ENCODE measurements at regions not wholly inside any gene's neighbourhood (a gene's known extent, or its start where the extent isn't known, plus 50 kb on each side); places are given as distances from the start of the nearest gene placed in this dataset.

DNA sequence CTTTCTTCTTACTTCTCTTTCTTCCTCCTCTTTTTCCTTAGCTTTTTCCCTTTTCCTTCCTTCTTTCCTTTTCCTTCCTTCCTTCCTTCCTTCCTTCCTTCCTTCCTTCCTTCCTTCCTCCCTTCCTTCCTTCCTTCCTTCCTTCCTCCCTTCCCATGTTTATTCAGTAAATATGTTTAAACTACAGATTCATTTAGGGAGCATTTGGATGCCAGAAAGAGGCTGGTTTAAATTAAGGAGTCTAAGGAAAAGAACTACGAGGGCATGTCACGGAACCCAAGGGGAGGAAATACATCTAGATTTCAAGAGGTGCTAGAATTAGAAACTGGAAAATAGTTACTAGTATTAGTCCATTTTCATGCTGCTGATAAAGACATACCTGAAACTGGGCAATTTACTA lies 320.0 kb upstream of the ARRDC3 start:
- no peaks in the 10 kb centered on the region for H3K79me2 ChIP-seq (ENCODE audit: control insufficient read depth, insufficient read depth, low read length, unreplicated experiment)
- no peak overlapping the region for H2AFZ ChIP-seq (ENCODE audit: low read length, unreplicated experiment)
- H3K27ac ChIP-seq (ENCODE audit: low read depth, low read length): no peak overlapping the region
- no peaks in the 10 kb centered on the region for H3K27me3 ChIP-seq (ENCODE audit: insufficient read depth, low read length)
- H3K4me3 ChIP-seq (ENCODE audit: low read depth, low read length): no peak overlapping the region
- peaks cover 10% of the 10 kb centered on the region for H3K4me1 ChIP-seq (ENCODE audit: control insufficient read depth, insufficient read depth, low read length, unreplicated experiment)
- no peaks in the 10 kb centered on the region for H3K36me3 ChIP-seq (ENCODE audit: insufficient read depth, low read length)

DNA sequence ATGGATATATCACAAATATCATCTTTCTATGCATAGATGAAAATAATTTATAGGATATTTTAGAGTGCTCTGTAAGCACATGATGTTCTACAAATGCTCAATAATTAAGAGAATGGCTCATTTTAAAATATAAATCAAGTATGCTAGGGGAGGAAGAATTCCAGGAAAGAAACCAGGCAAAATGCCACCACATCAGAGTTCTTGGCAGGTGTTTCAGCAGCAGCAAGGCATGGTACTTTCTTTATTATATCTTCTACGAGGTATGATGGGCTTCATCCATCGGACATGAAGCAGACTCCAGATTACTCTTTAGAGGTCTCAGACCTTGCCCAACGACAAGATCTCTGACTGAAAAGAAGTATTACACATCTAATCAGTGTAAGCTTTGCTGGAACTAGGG lies 316.3 kb upstream of the ARRDC3 start:
- Histone ChIP-seq H3K4me1 (ENCODE audit: control insufficient read depth, insufficient read depth, low read length, unreplicated experiment) (no peaks in the 10 kb centered on the region), H3K79me2 (ENCODE audit: control insufficient read depth, insufficient read depth, low read length, unreplicated experiment) (no peaks in the 10 kb centered on the region), H3K4me3 (ENCODE audit: low read depth, low read length) (no peak overlapping the region), H3K36me3 (ENCODE audit: insufficient read depth, low read length) (no peaks in the 10 kb centered on the region), H3K27ac (ENCODE audit: low read depth, low read length) (no peak overlapping the region), H2AFZ (ENCODE audit: low read length, unreplicated experiment) (no peak overlapping the region), H3K27me3 (ENCODE audit: insufficient read depth, low read length) (no peaks in the 10 kb centered on the region)

- Histone ChIP-seq H3K4me1 (ENCODE audit: control insufficient read depth, insufficient read depth, low read length, unreplicated experiment) (no peaks in the 10 kb centered on the region), H3K79me2 (ENCODE audit: control insufficient read depth, insufficient read depth, low read length, unreplicated experiment) (no peaks in the 10 kb centered on the region), H3K36me3 (ENCODE audit: insufficient read depth, low read length) (no peaks in the 10 kb centered on the region), H3K27me3 (ENCODE audit: insufficient read depth, low read length) (no peaks in the 10 kb centered on the region), H2AFZ (ENCODE audit: low read length, unreplicated experiment) (no peak overlapping the region), H3K4me3 (ENCODE audit: low read depth, low read length) (no peak overlapping the region), H3K27ac (ENCODE audit: low read depth, low read length) (no peak overlapping the region)
These were observed 308.5 kb upstream of the ARRDC3 start for GRCh38 chr5:91691592-91691991.

GRCh38 chr5:91690921-91691320 lies 307.8 kb upstream of the ARRDC3 start:
- Histone ChIP-seq H3K27ac (ENCODE audit: low read depth, low read length) (no peak overlapping the region), H3K27me3 (ENCODE audit: insufficient read depth, low read length) (no peaks in the 10 kb centered on the region), H3K36me3 (ENCODE audit: insufficient read depth, low read length) (no peaks in the 10 kb centered on the region), H3K4me3 (ENCODE audit: low read depth, low read length) (no peak overlapping the region), H3K79me2 (ENCODE audit: control insufficient read depth, insufficient read depth, low read length, unreplicated experiment) (no peaks in the 10 kb centered on the region), H2AFZ (ENCODE audit: low read length, unreplicated experiment) (no peak overlapping the region), H3K4me1 (ENCODE audit: control insufficient read depth, insufficient read depth, low read length, unreplicated experiment) (no peaks in the 10 kb centered on the region)

DNA sequence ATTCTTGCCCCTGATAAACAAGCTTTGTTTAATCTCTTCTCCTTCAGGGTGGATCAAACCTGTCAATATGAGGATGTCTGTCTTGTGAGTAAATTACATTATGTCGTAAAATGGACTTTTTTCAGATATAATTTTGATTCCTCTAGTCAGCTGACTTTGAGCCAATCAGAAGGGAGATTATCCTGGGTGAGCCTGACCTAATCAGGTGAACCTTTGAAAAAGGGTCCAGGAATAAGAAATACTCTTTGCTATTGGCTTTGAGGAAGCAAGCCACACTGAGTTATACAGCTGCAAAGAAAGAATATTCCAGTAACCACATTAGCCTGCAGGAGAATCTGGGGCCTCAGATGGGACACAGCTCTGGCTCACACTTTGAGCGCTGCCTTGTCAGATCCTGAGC lies 304.3 kb upstream of the ARRDC3 start:
- H3K79me2 ChIP-seq (ENCODE audit: control insufficient read depth, insufficient read depth, low read length, unreplicated experiment): no peaks in the 10 kb centered on the region
- no peak overlapping the region for H3K4me3 ChIP-seq (ENCODE audit: low read depth, low read length)
- no peak overlapping the region for H3K27ac ChIP-seq (ENCODE audit: low read depth, low read length)
- H3K4me1 ChIP-seq (ENCODE audit: control insufficient read depth, insufficient read depth, low read length, unreplicated experiment): no peaks in the 10 kb centered on the region
- H2AFZ ChIP-seq (ENCODE audit: low read length, unreplicated experiment): no peak overlapping the region
- H3K27me3 ChIP-seq (ENCODE audit: insufficient read depth, low read length): no peaks in the 10 kb centered on the region
- no peaks in the 10 kb centered on the region for H3K36me3 ChIP-seq (ENCODE audit: insufficient read depth, low read length)

DNA sequence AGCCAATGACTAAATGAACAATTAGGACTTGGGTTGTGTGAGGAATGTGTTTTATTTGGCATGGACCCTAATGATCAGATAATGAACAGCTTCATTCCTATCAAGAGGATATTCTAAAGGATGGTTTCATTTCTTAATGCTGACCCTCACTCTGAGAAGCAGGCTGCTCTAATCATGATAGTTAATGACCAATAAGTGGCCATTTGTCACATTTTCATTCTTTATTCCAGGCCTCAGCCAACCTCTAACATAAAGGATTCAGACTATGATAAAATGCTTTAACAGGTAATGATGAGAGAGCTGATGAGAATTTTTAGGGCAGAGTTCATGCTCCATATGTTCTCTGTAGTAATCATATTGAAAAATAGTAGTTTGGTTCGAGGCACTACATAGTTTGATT lies 301.5 kb upstream of the ARRDC3 start:
- H3K4me1 ChIP-seq (ENCODE audit: control insufficient read depth, insufficient read depth, low read length, unreplicated experiment): no peaks in the 10 kb centered on the region
- H2AFZ ChIP-seq (ENCODE audit: low read length, unreplicated experiment): no peak overlapping the region
- H3K4me3 ChIP-seq (ENCODE audit: low read depth, low read length): no peak overlapping the region
- no peaks in the 10 kb centered on the region for H3K79me2 ChIP-seq (ENCODE audit: control insufficient read depth, insufficient read depth, low read length, unreplicated experiment)
- H3K27me3 ChIP-seq (ENCODE audit: insufficient read depth, low read length): no peaks in the 10 kb centered on the region
- H3K36me3 ChIP-seq (ENCODE audit: insufficient read depth, low read length): no peaks in the 10 kb centered on the region
- H3K27ac ChIP-seq (ENCODE audit: low read depth, low read length): no peak overlapping the region

DNA sequence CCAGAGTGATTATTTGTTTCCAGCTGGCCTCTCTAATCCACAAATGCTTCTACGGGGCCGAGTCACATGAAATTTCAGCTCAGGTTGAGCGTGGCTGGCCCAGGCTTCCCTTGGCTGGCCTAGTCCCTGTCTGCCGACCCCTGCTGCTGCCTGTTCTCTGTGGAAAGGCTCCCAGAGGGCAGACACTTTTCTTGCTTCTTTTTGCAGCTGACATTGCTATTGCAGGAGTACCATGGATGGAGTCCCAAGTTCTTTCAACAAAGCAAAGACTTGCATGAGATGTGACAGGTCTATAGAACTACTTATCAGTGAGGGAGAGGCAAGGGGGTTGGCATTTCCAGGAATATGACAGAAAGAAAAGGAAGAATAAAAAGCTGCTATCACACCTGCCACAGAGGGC lies 287.4 kb upstream of the ARRDC3 start:
- Histone ChIP-seq H2AFZ (ENCODE audit: low read length, unreplicated experiment) (no peak overlapping the region), H3K36me3 (ENCODE audit: insufficient read depth, low read length) (no peaks in the 10 kb centered on the region), H3K79me2 (ENCODE audit: control insufficient read depth, insufficient read depth, low read length, unreplicated experiment) (no peaks in the 10 kb centered on the region), H3K4me1 (ENCODE audit: control insufficient read depth, insufficient read depth, low read length, unreplicated experiment) (no peaks in the 10 kb centered on the region), H3K27me3 (ENCODE audit: insufficient read depth, low read length) (peaks cover 17% of the 10 kb centered on the region; the same call in 1 of the 2 replicates), H3K27ac (ENCODE audit: low read depth, low read length) (no peak overlapping the region), H3K4me3 (ENCODE audit: low read depth, low read length) (no peak overlapping the region)

DNA sequence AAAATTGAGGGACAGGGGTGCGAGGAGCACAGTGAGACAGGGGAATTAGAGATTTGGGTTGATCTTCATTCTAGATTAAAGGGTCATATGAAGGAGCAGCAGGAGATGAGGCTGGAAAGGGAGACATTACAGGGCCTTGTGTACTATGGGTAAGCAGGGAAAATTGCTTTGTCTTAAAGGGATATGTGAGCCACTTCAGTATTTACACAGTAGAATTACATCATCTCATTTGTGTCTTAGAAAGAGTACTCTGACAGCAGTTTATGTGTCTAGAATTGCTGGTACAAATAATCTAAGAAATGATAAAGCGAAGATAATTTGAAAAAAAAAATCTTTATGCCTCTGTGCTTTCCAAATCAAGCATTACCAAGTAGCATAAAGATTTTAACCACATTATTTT lies 287.0 kb upstream of the ARRDC3 start:
- H3K27me3 ChIP-seq (ENCODE audit: insufficient read depth, low read length): peaks cover 17% of the 10 kb centered on the region; the same call in 1 of the 2 replicates
- H3K4me3 ChIP-seq (ENCODE audit: low read depth, low read length): no peak overlapping the region
- H3K79me2 ChIP-seq (ENCODE audit: control insufficient read depth, insufficient read depth, low read length, unreplicated experiment): no peaks in the 10 kb centered on the region
- H3K4me1 ChIP-seq (ENCODE audit: control insufficient read depth, insufficient read depth, low read length, unreplicated experiment): no peaks in the 10 kb centered on the region
- no peak overlapping the region for H2AFZ ChIP-seq (ENCODE audit: low read length, unreplicated experiment)
- no peak overlapping the region for H3K27ac ChIP-seq (ENCODE audit: low read depth, low read length)
- no peaks in the 10 kb centered on the region for H3K36me3 ChIP-seq (ENCODE audit: insufficient read depth, low read length)

DNA sequence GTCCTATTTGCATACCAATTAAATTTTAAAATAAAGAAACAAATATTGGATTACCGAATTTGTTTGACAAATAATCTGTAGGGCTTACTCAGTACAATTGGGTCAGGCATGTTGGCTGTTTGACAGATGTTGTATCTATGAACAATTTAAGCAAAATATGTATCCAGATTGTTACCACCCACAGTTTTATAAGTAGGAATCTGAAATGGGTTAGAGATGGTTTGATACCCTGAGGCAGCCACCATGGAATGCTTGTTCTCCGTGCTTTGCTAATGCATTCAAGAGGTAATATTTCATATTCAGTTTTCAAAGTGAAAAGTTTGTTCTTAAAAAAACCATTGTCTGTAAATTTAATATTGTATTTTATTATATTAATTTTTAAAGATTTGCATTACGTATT lies 285.1 kb upstream of the ARRDC3 start:
- Histone ChIP-seq H3K4me1 (ENCODE audit: control insufficient read depth, insufficient read depth, low read length, unreplicated experiment) (no peaks in the 10 kb centered on the region), H3K27ac (ENCODE audit: low read depth, low read length) (no peak overlapping the region), H3K27me3 (ENCODE audit: insufficient read depth, low read length) (peaks cover 17% of the 10 kb centered on the region; the same call in 1 of the 2 replicates), H3K4me3 (ENCODE audit: low read depth, low read length) (no peak overlapping the region), H3K36me3 (ENCODE audit: insufficient read depth, low read length) (no peaks in the 10 kb centered on the region), H3K79me2 (ENCODE audit: control insufficient read depth, insufficient read depth, low read length, unreplicated experiment) (no peaks in the 10 kb centered on the region), H2AFZ (ENCODE audit: low read length, unreplicated experiment) (no peak overlapping the region)

GRCh38 chr5:91652678-91653077 lies 269.6 kb upstream of the ARRDC3 start:
- Histone ChIP-seq H2AFZ (ENCODE audit: low read length, unreplicated experiment) (no peak overlapping the region), H3K27ac (ENCODE audit: low read depth, low read length) (no peak overlapping the region), H3K4me3 (ENCODE audit: low read depth, low read length) (no peak overlapping the region), H3K4me1 (ENCODE audit: control insufficient read depth, insufficient read depth, low read length, unreplicated experiment) (no peaks in the 10 kb centered on the region), H3K36me3 (ENCODE audit: insufficient read depth, low read length) (no peaks in the 10 kb centered on the region), H3K79me2 (ENCODE audit: control insufficient read depth, insufficient read depth, low read length, unreplicated experiment) (no peaks in the 10 kb centered on the region), H3K27me3 (ENCODE audit: insufficient read depth, low read length) (no peaks in the 10 kb centered on the region)

DNA sequence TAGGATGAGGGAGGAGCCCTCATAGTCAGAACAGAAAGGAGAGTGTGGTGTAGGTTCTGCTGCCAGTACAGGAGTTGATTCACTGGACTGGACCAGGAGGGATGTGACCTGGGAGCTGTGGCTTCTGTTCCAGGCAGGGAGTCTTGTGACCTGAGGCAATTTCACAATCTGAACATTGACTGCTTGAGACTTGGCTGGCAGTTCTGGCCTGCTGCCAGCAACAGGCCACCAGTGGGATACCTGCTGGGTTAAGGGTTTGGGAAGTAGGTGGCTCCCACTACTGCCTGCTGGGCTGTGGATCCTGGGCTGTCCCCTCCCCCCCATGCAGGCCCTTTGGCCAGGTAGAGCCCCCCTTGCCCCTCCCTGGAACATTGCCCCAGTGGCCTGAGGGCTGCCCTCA lies 268.6 kb upstream of the ARRDC3 start:
- no peak overlapping the region for H2AFZ ChIP-seq (ENCODE audit: low read length, unreplicated experiment)
- no peaks in the 10 kb centered on the region for H3K79me2 ChIP-seq (ENCODE audit: control insufficient read depth, insufficient read depth, low read length, unreplicated experiment)
- H3K27ac ChIP-seq (ENCODE audit: low read depth, low read length): no peak overlapping the region
- H3K4me1 ChIP-seq (ENCODE audit: control insufficient read depth, insufficient read depth, low read length, unreplicated experiment): no peaks in the 10 kb centered on the region
- no peaks in the 10 kb centered on the region for H3K27me3 ChIP-seq (ENCODE audit: insufficient read depth, low read length)
- no peak overlapping the region for H3K4me3 ChIP-seq (ENCODE audit: low read depth, low read length)
- H3K36me3 ChIP-seq (ENCODE audit: insufficient read depth, low read length): no peaks in the 10 kb centered on the region
